ENCODE measurements at regions not wholly inside any gene's neighbourhood (a gene's known extent, or its start where the extent isn't known, plus 50 kb on each side); places are given as distances from the start of the nearest gene placed in this dataset.

DNA sequence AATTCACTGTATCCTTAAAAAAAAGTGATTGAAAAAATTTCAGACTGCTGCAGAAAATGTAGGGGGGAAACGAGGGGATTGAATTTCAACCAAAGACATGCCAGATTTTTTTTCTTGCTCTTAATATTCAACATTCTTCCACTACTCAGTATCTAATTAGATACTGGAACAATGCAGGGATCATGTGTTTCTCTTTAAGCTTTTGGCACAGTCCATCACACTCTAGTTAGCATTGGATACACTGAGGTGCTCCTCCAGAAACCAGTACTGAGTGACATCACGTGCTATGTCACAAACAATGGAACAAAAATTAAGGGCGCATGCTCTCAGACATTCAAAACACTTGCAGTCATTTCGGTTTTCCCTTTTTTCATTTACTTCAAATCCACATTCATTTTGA, 298.6 kb upstream of the PSMD7 start:
- H3K4me3 ChIP-seq (ENCODE audit: low read depth, low read length), result no peak overlapping the region
- no peak overlapping the region for H3K18ac ChIP-seq (ENCODE audit: low read length)
- no peak for DNase-seq
- H3K4ac ChIP-seq (ENCODE audit: low read depth, low read length), result no peak overlapping the region
- no CpG with 5 or more reads among the region's 4 CpGs for WGBS (ENCODE audit: extremely low coverage, insufficient coverage, insufficient read length)
- no peaks in the 10 kb centered on the region for H3K79me2 ChIP-seq (ENCODE audit: control insufficient read depth, insufficient read depth, low read length, poor library complexity)
- no peak overlapping the region for H3K23ac ChIP-seq (ENCODE audit: low read length)
- no peak overlapping the region for H3K14ac ChIP-seq (ENCODE audit: low read length)
- H3K27ac ChIP-seq (ENCODE audit: low read depth, low read length), result no peak overlapping the region
- no peak overlapping the region for H4K8ac ChIP-seq (ENCODE audit: low read depth, low read length)
- H2BK5ac ChIP-seq (ENCODE audit: low read depth, low read length, poor library complexity), result no peak overlapping the region
- H2BK120ac ChIP-seq (ENCODE audit: insufficient read depth, low read length, poor library complexity), result no peak overlapping the region
- no peaks in the 10 kb centered on the region for H3K36me3 ChIP-seq (ENCODE audit: control insufficient read depth in 1 of 2, insufficient read depth in 2 of 2, low read length in 2 of 2)
- no peak overlapping the region for H3K9ac ChIP-seq (ENCODE audit: low read length)
- no peak overlapping the region for H2AK5ac ChIP-seq (ENCODE audit: low read length)
- H3K79me1 ChIP-seq (ENCODE audit: low read length), result no peaks in the 10 kb centered on the region
- H3K4me1 ChIP-seq (ENCODE audit: control insufficient read depth in 1 of 2, insufficient read depth in 2 of 2, low read length in 2 of 2), result no peaks in the 10 kb centered on the region
- H4K91ac ChIP-seq (ENCODE audit: low read depth, low read length), result no peak overlapping the region
- no peaks in the 10 kb centered on the region for H3K27me3 ChIP-seq (ENCODE audit: insufficient read depth, low read length)
- H3K9me3 ChIP-seq (ENCODE audit: insufficient read depth, low read depth, low read length), result no peaks in the 10 kb centered on the region
- H3K4me2 ChIP-seq (ENCODE audit: low read length), result no peak overlapping the region
- no peak overlapping the region for H4K12ac ChIP-seq (ENCODE audit: low read depth, low read length)
- no peak overlapping the region for H2BK12ac ChIP-seq (ENCODE audit: low read length)
- no peak overlapping the region for H2AFZ ChIP-seq (ENCODE audit: insufficient read depth, low read length, poor library complexity)

DNA sequence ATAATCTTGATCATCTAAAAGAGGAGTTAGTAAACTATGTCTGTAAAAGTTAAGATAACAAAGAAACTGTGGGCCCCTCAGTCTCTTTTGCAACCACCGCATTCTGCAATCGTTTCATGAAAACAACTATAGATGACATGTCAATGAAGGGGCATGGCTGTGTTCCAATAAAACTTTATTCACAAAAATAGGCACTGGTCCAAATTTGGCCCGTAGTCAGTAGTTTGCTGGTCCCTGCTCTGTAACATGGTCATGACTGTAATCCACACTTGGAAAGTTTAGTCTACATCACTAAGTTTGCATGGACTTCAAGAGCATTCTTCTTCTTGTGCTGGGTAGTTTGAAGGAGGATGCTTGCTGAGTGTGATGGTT, 299.3 kb upstream of the PSMD7 start:
- Histone ChIP-seq H3K4me3 (ENCODE audit: low read depth, low read length) (no peak overlapping the region), H3K23ac (ENCODE audit: low read length) (no peak overlapping the region), H3K9me3 (ENCODE audit: insufficient read depth, low read depth, low read length) (no peaks in the 10 kb centered on the region), H4K91ac (ENCODE audit: low read depth, low read length) (no peak overlapping the region), H3K36me3 (ENCODE audit: control insufficient read depth in 1 of 2, insufficient read depth in 2 of 2, low read length in 2 of 2) (no peaks in the 10 kb centered on the region), H2AFZ (ENCODE audit: insufficient read depth, low read length, poor library complexity) (no peak overlapping the region), H4K8ac (ENCODE audit: low read depth, low read length) (no peak overlapping the region), H3K79me2 (ENCODE audit: control insufficient read depth, insufficient read depth, low read length, poor library complexity) (no peaks in the 10 kb centered on the region), H4K12ac (ENCODE audit: low read depth, low read length) (no peak overlapping the region), H3K18ac (ENCODE audit: low read length) (no peak overlapping the region), H2BK120ac (ENCODE audit: insufficient read depth, low read length, poor library complexity) (no peak overlapping the region), H3K4me1 (ENCODE audit: control insufficient read depth in 1 of 2, insufficient read depth in 2 of 2, low read length in 2 of 2) (no peaks in the 10 kb centered on the region), H3K79me1 (ENCODE audit: low read length) (no peaks in the 10 kb centered on the region), H2BK5ac (ENCODE audit: low read depth, low read length, poor library complexity) (no peak overlapping the region), H2BK12ac (ENCODE audit: low read length) (no peak overlapping the region), H3K14ac (ENCODE audit: low read length) (no peak overlapping the region), H3K27ac (ENCODE audit: low read depth, low read length) (no peak overlapping the region), H3K9ac (ENCODE audit: low read length) (no peak overlapping the region), H3K27me3 (ENCODE audit: insufficient read depth, low read length) (no peaks in the 10 kb centered on the region), H2AK5ac (ENCODE audit: low read length) (no peak overlapping the region), H3K4me2 (ENCODE audit: low read length) (no peak overlapping the region), H3K4ac (ENCODE audit: low read depth, low read length) (no peak overlapping the region)
- peak; percentile 35 to 36 for DNase-seq
- WGBS (ENCODE audit: extremely low coverage, insufficient coverage, insufficient read length), result no CpG with 5 or more reads among the region's 3 CpGs

DNA sequence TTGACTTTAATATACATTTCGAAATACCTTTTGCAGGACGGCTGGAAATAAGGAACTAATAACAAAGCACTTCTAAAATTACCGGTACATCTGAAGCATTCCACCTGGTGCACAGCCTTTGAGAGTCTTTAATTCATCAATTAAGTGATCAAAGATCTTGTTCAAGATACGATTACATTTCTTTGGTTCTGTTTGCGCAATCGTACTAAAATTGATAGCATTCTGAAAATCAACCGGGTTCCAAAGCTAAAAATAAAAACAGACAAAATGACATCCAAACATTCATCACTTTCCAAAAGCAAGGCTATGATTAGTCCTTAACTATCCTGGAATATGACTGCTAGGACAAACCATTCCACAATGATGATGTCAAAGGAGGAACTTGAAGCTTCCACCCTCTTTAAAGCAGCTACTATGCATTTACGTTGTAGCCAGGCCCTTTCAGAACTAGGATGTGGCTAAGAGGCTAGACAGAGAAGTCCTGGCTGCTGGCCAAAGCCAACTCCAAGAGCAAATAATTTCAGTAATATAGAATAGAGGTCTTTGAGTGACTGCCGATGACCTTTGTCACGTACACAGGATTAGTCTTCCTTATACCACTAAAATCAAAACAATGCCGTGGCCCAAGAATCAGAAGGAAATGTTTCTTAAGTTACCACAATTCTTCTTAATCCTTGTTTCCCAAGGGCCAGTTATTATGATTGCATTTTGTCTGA, 299.8 kb upstream of the PSMD7 start:
- no peak overlapping the region for H2BK120ac ChIP-seq (ENCODE audit: insufficient read depth, low read length, poor library complexity)
- H3K18ac ChIP-seq (ENCODE audit: low read length), result no peak overlapping the region
- H3K79me2 ChIP-seq (ENCODE audit: control insufficient read depth, insufficient read depth, low read length, poor library complexity), result no peaks in the 10 kb centered on the region
- H2BK5ac ChIP-seq (ENCODE audit: low read depth, low read length, poor library complexity), result no peak overlapping the region
- H3K4ac ChIP-seq (ENCODE audit: low read depth, low read length), result no peak overlapping the region
- no peak overlapping the region for H4K12ac ChIP-seq (ENCODE audit: low read depth, low read length)
- no CpG with 5 or more reads among the region's 11 CpGs for WGBS (ENCODE audit: extremely low coverage, insufficient coverage, insufficient read length)
- H3K27ac ChIP-seq (ENCODE audit: low read depth, low read length), result no peak overlapping the region
- H3K9ac ChIP-seq (ENCODE audit: low read length), result no peak overlapping the region
- H3K9me3 ChIP-seq (ENCODE audit: insufficient read depth, low read depth, low read length), result no peaks in the 10 kb centered on the region
- no peak overlapping the region for H3K23ac ChIP-seq (ENCODE audit: low read length)
- no peak overlapping the region for H2AFZ ChIP-seq (ENCODE audit: insufficient read depth, low read length, poor library complexity)
- no peak overlapping the region for H4K8ac ChIP-seq (ENCODE audit: low read depth, low read length)
- H2BK12ac ChIP-seq (ENCODE audit: low read length), result no peak overlapping the region
- no peaks in the 10 kb centered on the region for H3K36me3 ChIP-seq (ENCODE audit: control insufficient read depth in 1 of 2, insufficient read depth in 2 of 2, low read length in 2 of 2)
- DNase-seq, result peak; percentile 27 to 48
- H3K4me1 ChIP-seq (ENCODE audit: control insufficient read depth in 1 of 2, insufficient read depth in 2 of 2, low read length in 2 of 2), result no peaks in the 10 kb centered on the region
- no peaks in the 10 kb centered on the region for H3K27me3 ChIP-seq (ENCODE audit: insufficient read depth, low read length)
- no peak overlapping the region for H2AK5ac ChIP-seq (ENCODE audit: low read length)
- H3K4me3 ChIP-seq (ENCODE audit: low read depth, low read length), result no peak overlapping the region
- no peak overlapping the region for H3K4me2 ChIP-seq (ENCODE audit: low read length)
- no peak overlapping the region for H3K14ac ChIP-seq (ENCODE audit: low read length)
- no peak overlapping the region for H4K91ac ChIP-seq (ENCODE audit: low read depth, low read length)
- no peaks in the 10 kb centered on the region for H3K79me1 ChIP-seq (ENCODE audit: low read length)

DNA sequence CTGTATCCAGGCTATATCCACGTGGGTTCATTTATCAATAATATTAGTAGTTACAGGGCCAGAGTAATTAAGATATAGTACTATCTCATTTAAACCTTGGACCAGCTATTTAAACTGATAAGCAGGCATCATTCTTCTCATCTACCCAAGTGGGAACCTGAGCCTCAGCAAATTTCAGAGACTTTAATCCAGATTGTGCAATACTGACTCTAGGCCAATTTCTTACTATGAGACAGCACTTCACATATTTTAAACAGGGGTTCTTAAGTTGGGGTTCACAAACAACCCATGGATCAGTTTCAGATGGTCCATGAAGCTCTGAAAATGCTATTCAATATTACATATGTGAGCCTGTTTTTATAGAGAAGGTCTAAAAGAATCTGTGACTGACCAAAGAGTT, 302.7 kb upstream of the PSMD7 start:
- no peak overlapping the region for H3K23ac ChIP-seq (ENCODE audit: low read length)
- H3K27me3 ChIP-seq (ENCODE audit: insufficient read depth, low read length), result no peaks in the 10 kb centered on the region
- H3K79me2 ChIP-seq (ENCODE audit: control insufficient read depth, insufficient read depth, low read length, poor library complexity), result no peaks in the 10 kb centered on the region
- DNase-seq, result no peak
- H3K9ac ChIP-seq (ENCODE audit: low read length), result no peak overlapping the region
- H2AFZ ChIP-seq (ENCODE audit: insufficient read depth, low read length, poor library complexity), result no peak overlapping the region
- H3K14ac ChIP-seq (ENCODE audit: low read length), result no peak overlapping the region
- H3K27ac ChIP-seq (ENCODE audit: low read depth, low read length), result no peak overlapping the region
- H3K4me2 ChIP-seq (ENCODE audit: low read length), result no peak overlapping the region
- H3K9me3 ChIP-seq (ENCODE audit: insufficient read depth, low read depth, low read length), result no peaks in the 10 kb centered on the region
- H2BK12ac ChIP-seq (ENCODE audit: low read length), result no peak overlapping the region
- H3K4me3 ChIP-seq (ENCODE audit: low read depth, low read length), result no peak overlapping the region
- H2AK5ac ChIP-seq (ENCODE audit: low read length), result no peak overlapping the region
- no peaks in the 10 kb centered on the region for H3K4me1 ChIP-seq (ENCODE audit: control insufficient read depth in 1 of 2, insufficient read depth in 2 of 2, low read length in 2 of 2)
- no peak overlapping the region for H4K12ac ChIP-seq (ENCODE audit: low read depth, low read length)
- no peaks in the 10 kb centered on the region for H3K79me1 ChIP-seq (ENCODE audit: low read length)
- H2BK5ac ChIP-seq (ENCODE audit: low read depth, low read length, poor library complexity), result no peak overlapping the region
- H3K18ac ChIP-seq (ENCODE audit: low read length), result no peak overlapping the region
- no peaks in the 10 kb centered on the region for H3K36me3 ChIP-seq (ENCODE audit: control insufficient read depth in 1 of 2, insufficient read depth in 2 of 2, low read length in 2 of 2)
- no peak overlapping the region for H2BK120ac ChIP-seq (ENCODE audit: insufficient read depth, low read length, poor library complexity)
- H4K91ac ChIP-seq (ENCODE audit: low read depth, low read length), result no peak overlapping the region
- no peak overlapping the region for H3K4ac ChIP-seq (ENCODE audit: low read depth, low read length)
- H4K8ac ChIP-seq (ENCODE audit: low read depth, low read length), result no peak overlapping the region
- no CpG with 5 or more reads among the region's 1 CpG for WGBS (ENCODE audit: extremely low coverage, insufficient coverage, insufficient read length)
